Upper lobe of left lung (tissue), 6 donors: ENCODE measurements at regions not wholly inside any gene's neighbourhood (a gene's known extent, or its start where the extent isn't known, plus 50 kb on each side); places are given as distances from the start of the nearest gene placed in this dataset.

Experiments
- ATAC-seq, 2 donors: fragments of 200-7000 bp; cut with Tn5 transposase; one replicate each; pipeline ENCODE4 v1.9.1; 2022; ENCODE audit warnings: mild to moderate bottlenecking in 2 of 2, moderate library complexity in 2 of 2; ENCODE audit not compliant: low FRiP score in 2 of 2
- DNase-seq, 2 donors: peaks; one replicate each; pipeline ENCODE4 v3.0.0-alpha.2; 2019 to 2020
- H3K27ac ChIP-seq, 4 donors: fragments of 200-600 bp; sonication (generic); one replicate each; pipeline ENCODE4 v1.5.1; 2016 to 2019
- H3K27me3 ChIP-seq, 4 donors: fragments of 200-600 bp; sonication (generic); one replicate each; pipeline ENCODE4 v1.5.1; 2017 to 2019
- H3K36me3 ChIP-seq, 4 donors: fragments of 200-600 bp; sonication (generic); one replicate each; pipeline ENCODE4 v1.5.1; 2016 to 2019
- H3K4me1 ChIP-seq, 4 donors: fragments of 200-600 bp; sonication (generic); one replicate each; pipeline ENCODE4 v1.5.1; 2018 to 2019
- H3K4me3 ChIP-seq, 4 donors: fragments of 200-600 bp; sonication (generic); one replicate each; pipeline ENCODE4 v1.5.1; 2017 to 2019; ENCODE audit warnings: mild to moderate bottlenecking in 2 of 4, moderate library complexity in 1 of 4
- H3K9me3 ChIP-seq, 4 donors: fragments of 200-600 bp; sonication (generic); one replicate each; pipeline ENCODE4 v1.5.1; 2018 to 2019
- EP300 ChIP-seq, 4 donors: sonication (generic); formaldehyde crosslinking; IDR thresholded peaks; one replicate each; pipeline ENCODE4 v1.5.1; 2017; ENCODE audit warnings: antibody characterized with exemption in 4 of 4, control low read depth in 2 of 4
- POLR2A ChIP-seq, 4 donors: fragments of 450-650 bp; IDR thresholded peaks; one replicate each; pipeline ENCODE4 v1.5.1; 2016 to 2017; ENCODE audit warnings: antibody characterized with exemption in 4 of 4, mild to moderate bottlenecking in 2 of 4
- POLR2AphosphoS5 ChIP-seq, 2 donors: sonication (generic); formaldehyde crosslinking; IDR thresholded peaks; one replicate each; pipeline ENCODE4 v1.5.1; 2017; ENCODE audit warnings: antibody characterized with exemption in 2 of 2
- WGBS, 2 donors: methylation state at CpG; one replicate each; pipeline ENCODE4 v1.1.5; 2017 to 2018; 5-methylcytosine and 5-hydroxymethylcytosine counted together
- TF ChIP-seq, protein P1 (sequence below), 6 experiments: fragments of 450-650 bp in 4 of 6; fragments of 200-600 bp in 2 of 6; sonication (generic) in 2 of 6; IDR thresholded peaks; one replicate each; pipeline ENCODE4 v1.5.1; 2016 to 2019; ENCODE audit warnings: antibody characterized with exemption in 6 of 6
- donor health status: DM: no; HTN: no; CAD: no; lungs with moderate emphysema.
- donor health status: DM: no; HTN: yes; CAD: no; lungs with severe emphysema.

DNA sequence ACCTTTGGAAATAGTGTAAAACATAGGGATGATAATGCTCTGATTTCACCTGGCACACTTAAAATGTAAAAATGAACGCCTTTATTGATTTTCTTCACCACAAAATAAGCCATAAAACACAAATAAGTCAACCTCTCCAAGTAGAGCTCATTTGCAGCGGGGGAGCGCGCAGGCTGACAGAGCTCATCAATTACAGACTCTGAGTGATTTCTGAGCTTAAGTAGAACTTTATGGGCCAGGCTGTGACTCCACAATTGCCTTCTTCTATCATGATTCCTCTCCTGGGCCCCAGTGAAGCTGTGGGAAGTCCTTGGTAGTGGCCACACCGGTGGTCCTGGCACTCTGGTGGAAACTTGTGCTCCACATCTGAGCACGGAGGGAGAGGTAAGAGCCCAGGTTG lies 789.0 kb upstream of the RAB6C start:
- H3K4me3 ChIP-seq = no peak overlapping the region
- DNase-seq (no peak), ATAC-seq (no peak)
- H3K27me3 ChIP-seq = no peaks in the 10 kb centered on the region
- no peak overlapping the region for H3K27ac ChIP-seq
- no peak for TF ChIP-seq POLR2AphosphoS5 (IDR thresholded peaks at IDR 0.05)
- TF ChIP-seq POLR2A (IDR thresholded peaks at IDR 0.05) = no peak
- 86 to 90% methylated on average over 6 of the region's 6 CpGs for WGBS, 2 donors
- H3K4me1 ChIP-seq = no peaks in the 10 kb centered on the region
- H3K36me3 ChIP-seq = no peaks in the 10 kb centered on the region
- H3K9me3 ChIP-seq = no peaks in the 10 kb centered on the region

- H3K9me3 ChIP-seq = no peaks in the 10 kb centered on the region
- H3K27ac ChIP-seq = no peak overlapping the region
- DNase-seq (no peak), ATAC-seq (no peak)
- TF ChIP-seq POLR2AphosphoS5 (IDR thresholded peaks at IDR 0.05) = no peak
- TF ChIP-seq EP300 (IDR thresholded peaks at IDR 0.05) = no peak
- no peak for TF ChIP-seq POLR2A (IDR thresholded peaks at IDR 0.05)
- TF ChIP-seq, protein P1, sequence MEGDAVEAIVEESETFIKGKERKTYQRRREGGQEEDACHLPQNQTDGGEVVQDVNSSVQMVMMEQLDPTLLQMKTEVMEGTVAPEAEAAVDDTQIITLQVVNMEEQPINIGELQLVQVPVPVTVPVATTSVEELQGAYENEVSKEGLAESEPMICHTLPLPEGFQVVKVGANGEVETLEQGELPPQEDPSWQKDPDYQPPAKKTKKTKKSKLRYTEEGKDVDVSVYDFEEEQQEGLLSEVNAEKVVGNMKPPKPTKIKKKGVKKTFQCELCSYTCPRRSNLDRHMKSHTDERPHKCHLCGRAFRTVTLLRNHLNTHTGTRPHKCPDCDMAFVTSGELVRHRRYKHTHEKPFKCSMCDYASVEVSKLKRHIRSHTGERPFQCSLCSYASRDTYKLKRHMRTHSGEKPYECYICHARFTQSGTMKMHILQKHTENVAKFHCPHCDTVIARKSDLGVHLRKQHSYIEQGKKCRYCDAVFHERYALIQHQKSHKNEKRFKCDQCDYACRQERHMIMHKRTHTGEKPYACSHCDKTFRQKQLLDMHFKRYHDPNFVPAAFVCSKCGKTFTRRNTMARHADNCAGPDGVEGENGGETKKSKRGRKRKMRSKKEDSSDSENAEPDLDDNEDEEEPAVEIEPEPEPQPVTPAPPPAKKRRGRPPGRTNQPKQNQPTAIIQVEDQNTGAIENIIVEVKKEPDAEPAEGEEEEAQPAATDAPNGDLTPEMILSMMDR (IDR thresholded peaks at IDR 0.05) = no peak
- 54 to 59% methylated on average over 4 of the region's 4 CpGs for WGBS, 2 donors
- H3K36me3 ChIP-seq = no peaks in the 10 kb centered on the region
- H3K4me1 ChIP-seq = no peaks in the 10 kb centered on the region
- H3K27me3 ChIP-seq = no peaks in the 10 kb centered on the region
- H3K4me3 ChIP-seq = no peak overlapping the region
These were observed 787.9 kb upstream of the RAB6C start for GRCh38 chr2:129191530-129191929.

DNA sequence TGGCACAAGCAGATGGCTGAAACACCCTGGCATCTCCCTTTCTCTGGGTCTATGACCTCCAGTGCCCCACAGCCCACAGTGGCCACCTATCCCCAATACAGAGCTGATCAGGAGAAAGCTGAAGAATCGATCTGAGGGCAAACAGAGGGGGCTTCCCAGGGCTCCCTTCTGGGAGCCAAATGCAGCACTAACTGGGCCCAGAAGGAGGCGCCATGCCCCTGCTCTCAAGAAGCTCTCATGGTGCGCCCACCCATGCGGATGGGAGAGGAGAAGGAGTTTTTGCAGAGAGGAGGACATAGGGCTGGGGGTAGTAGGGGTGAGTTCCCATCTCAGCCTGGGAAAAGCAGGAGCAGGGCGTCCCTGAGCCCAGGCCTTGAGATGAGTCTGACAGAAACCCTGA lies 787.3 kb upstream of the RAB6C start:
- Histone ChIP-seq H3K27me3 (no peaks in the 10 kb centered on the region), H3K27ac (no peak overlapping the region), H3K4me3 (no peak overlapping the region), H3K36me3 (no peaks in the 10 kb centered on the region), H3K4me1 (no peaks in the 10 kb centered on the region), H3K9me3 (no peaks in the 10 kb centered on the region)
- DNase-seq = no peak
- TF ChIP-seq POLR2AphosphoS5 (IDR thresholded peaks at IDR 0.05) (no peak), POLR2A (IDR thresholded peaks at IDR 0.05) (no peak), EP300 (IDR thresholded peaks at IDR 0.05) (no peak)
- TF ChIP-seq, protein P1 (IDR thresholded peaks at IDR 0.05) = no peak
- 88 to 100% methylated on average over 4 to 5 of the region's 5 CpGs for WGBS, 2 donors
- ATAC-seq = no peak

GRCh38 chr2:129192841-129193253 lies 786.6 kb upstream of the RAB6C start:
- WGBS, 2 donors = 68 to 79% methylated on average over 8 of the region's 8 CpGs
- Histone ChIP-seq H3K9me3 (no peaks in the 10 kb centered on the region), H3K27me3 (no peaks in the 10 kb centered on the region), H3K36me3 (no peaks in the 10 kb centered on the region), H3K4me1 (no peaks in the 10 kb centered on the region), H3K27ac (no peak overlapping the region), H3K4me3 (no peak overlapping the region)
- no peak for DNase-seq
- ATAC-seq = no peak
- TF ChIP-seq POLR2AphosphoS5 (IDR thresholded peaks at IDR 0.05) (no peak), POLR2A (IDR thresholded peaks at IDR 0.05) (no peak), EP300 (IDR thresholded peaks at IDR 0.05) (no peak)
- TF ChIP-seq, protein P1 (IDR thresholded peaks at IDR 0.05) = no peak

GRCh38 chr2:129193961-129194360 lies 785.5 kb upstream of the RAB6C start:
- Histone ChIP-seq H3K36me3 (no peaks in the 10 kb centered on the region), H3K9me3 (no peaks in the 10 kb centered on the region), H3K4me3 (no peak overlapping the region), H3K27me3 (no peaks in the 10 kb centered on the region), H3K27ac (no peak overlapping the region), H3K4me1 (no peaks in the 10 kb centered on the region)
- WGBS, 2 donors = 57 to 65% methylated on average over 4 of the region's 4 CpGs
- no peak for ATAC-seq
- TF ChIP-seq, protein P1 (IDR thresholded peaks at IDR 0.05) = no peak
- DNase-seq = no peak
